Ovary (tissue), 7 donors: ENCODE measurements at regions not wholly inside any gene's neighbourhood (a gene's known extent, or its start where the extent isn't known, plus 50 kb on each side); places are given as distances from the start of the nearest gene placed in this dataset.
A peak's percentile ranks its signal among the peaks of the same experiment; 100 is the strongest.

ENCODE experiments used
- DNase-seq, 5 donors: peaks; one replicate each; pipeline ENCODE4 v3.0.0-alpha.2; 2019 to 2020
- H3K27ac ChIP-seq, 2 donors: fragments of 200-600 bp; one replicate each; pipeline versions ENCODE4 v1.5.1 to v1.8.0; 2019 to 2022
- H3K27me3 ChIP-seq: fragments of 200-600 bp; one replicate; pipeline ENCODE4 v1.8.0; 2022
- H3K36me3 ChIP-seq: fragments of 200-600 bp; sonication (generic); one replicate; pipeline ENCODE4 v1.5.1; 2019
- H3K4me1 ChIP-seq: one replicate; pipeline ENCODE4 v1.8.1; 2013; ENCODE audit warnings: mild to moderate bottlenecking, moderate library complexity; ENCODE audit not compliant: insufficient read depth
- H3K4me3 ChIP-seq: fragments of 200-600 bp; sonication (generic); one replicate; pipeline ENCODE4 v1.5.1; 2017
- H3K9me3 ChIP-seq, 2 donors: fragments of 200-600 bp in 1 of 2; sonication (generic) in 1 of 2; one replicate each; pipeline versions ENCODE4 v1.5.1 to v1.8.1; 2013 to 2019; ENCODE audit warnings: mild to moderate bottlenecking in 1 of 2, moderate library complexity in 1 of 2
- EP300 ChIP-seq: sonication (generic); formaldehyde crosslinking; IDR thresholded peaks from one replicate; pipeline ENCODE4 v1.6.1; 2017; ENCODE audit warnings: antibody characterized with exemption
- POLR2A ChIP-seq: fragments of 450-650 bp; IDR thresholded peaks from one replicate; pipeline ENCODE4 v1.6.1; 2017; ENCODE audit warnings: antibody characterized with exemption, mild to moderate bottlenecking, moderate library complexity
- WGBS, 3 donors: extraction: QIAGEN DNeasy Blood & Tissue Kit in 1 of 3; methylation state at CpG; one replicate each; pipeline versions ENCODE4 v1.1.5 to v1.1.7; 2013 to 2017; 5-methylcytosine and 5-hydroxymethylcytosine counted together
- intact Hi-C, 4 donors: fragments of 100-400 bp; cut with DNase I; formaldehyde crosslinking; loops; one replicate each; pipeline versions ENCODE4 v1.11.0 to v1.15.1; 2022 to 2023
- TF ChIP-seq, protein P1 (sequence below), 3 donors: fragments of 450-650 bp in 2 of 3; fragments of 200-600 bp in 1 of 3; IDR thresholded peaks; one replicate each; pipeline versions ENCODE4 v1.5.1 to v1.8.0; 2016 to 2022; ENCODE audit warnings: antibody characterized with exemption in 3 of 3, mild to moderate bottlenecking in 1 of 3
- donor health status: DM: no; HTN: no; CAD: no; lungs with moderate emphysema.
- donor health status: DM: no; HTN: no; CAD: no.
- donor health status: Bipolar disorder and iron deficiency.
- donor health status: DM: no; HTN: no; CAD: no.
- donor health status: DM: yes; HTN: yes; CAD: no.

DNA sequence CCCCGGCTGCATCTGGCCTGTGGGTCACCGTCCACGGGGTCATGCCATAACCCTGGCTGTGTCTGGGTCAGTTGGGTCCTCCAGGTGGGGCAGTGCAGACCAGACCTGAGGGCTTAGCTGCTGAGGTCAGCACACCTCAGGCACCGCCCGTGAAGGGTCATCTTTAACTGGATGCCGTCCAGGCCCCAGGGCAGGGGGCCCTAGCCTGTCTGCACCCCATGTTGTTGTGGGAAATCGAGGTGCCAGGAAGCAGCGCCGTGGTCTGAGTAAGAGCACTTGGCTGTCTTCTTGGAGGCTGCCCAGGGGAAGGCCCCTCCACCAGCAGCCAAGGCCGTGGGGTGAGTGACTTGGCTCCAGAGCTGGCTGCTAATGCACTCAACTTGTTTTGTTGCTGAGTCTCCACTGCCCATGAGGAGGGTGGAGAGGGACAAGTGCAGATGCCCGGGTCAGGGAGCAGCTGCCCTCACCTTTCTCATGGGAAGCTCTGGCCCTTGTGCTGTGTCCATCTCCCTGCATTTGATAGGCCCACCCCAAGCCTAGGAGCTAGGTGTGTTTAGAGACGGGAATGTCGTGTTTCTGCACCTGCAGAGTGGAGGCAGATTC is 317.2 kb downstream of the TMEM121 start:
- intact Hi-C loops = no loop called here
- no peaks in the 10 kb centered on the region for H3K4me1 ChIP-seq
- H3K27me3 ChIP-seq = no peaks in the 10 kb centered on the region
- H3K36me3 ChIP-seq = no peaks in the 10 kb centered on the region
- 56 to 70% (median 66%) methylated on average over 13 of the region's 13 CpGs for WGBS, 3 donors
- TF ChIP-seq, protein P1, sequence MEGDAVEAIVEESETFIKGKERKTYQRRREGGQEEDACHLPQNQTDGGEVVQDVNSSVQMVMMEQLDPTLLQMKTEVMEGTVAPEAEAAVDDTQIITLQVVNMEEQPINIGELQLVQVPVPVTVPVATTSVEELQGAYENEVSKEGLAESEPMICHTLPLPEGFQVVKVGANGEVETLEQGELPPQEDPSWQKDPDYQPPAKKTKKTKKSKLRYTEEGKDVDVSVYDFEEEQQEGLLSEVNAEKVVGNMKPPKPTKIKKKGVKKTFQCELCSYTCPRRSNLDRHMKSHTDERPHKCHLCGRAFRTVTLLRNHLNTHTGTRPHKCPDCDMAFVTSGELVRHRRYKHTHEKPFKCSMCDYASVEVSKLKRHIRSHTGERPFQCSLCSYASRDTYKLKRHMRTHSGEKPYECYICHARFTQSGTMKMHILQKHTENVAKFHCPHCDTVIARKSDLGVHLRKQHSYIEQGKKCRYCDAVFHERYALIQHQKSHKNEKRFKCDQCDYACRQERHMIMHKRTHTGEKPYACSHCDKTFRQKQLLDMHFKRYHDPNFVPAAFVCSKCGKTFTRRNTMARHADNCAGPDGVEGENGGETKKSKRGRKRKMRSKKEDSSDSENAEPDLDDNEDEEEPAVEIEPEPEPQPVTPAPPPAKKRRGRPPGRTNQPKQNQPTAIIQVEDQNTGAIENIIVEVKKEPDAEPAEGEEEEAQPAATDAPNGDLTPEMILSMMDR (IDR thresholded peaks at IDR 0.05) = no peak
- TF ChIP-seq EP300 (no peak), POLR2A (no peak)
- no peak overlapping the region for H3K4me3 ChIP-seq
- DNase-seq = peak in 2 of 5 donors; percentile 6 to 18
- H3K27ac ChIP-seq = no peak overlapping the region
- H3K9me3 ChIP-seq = no peaks in the 10 kb centered on the region

DNA sequence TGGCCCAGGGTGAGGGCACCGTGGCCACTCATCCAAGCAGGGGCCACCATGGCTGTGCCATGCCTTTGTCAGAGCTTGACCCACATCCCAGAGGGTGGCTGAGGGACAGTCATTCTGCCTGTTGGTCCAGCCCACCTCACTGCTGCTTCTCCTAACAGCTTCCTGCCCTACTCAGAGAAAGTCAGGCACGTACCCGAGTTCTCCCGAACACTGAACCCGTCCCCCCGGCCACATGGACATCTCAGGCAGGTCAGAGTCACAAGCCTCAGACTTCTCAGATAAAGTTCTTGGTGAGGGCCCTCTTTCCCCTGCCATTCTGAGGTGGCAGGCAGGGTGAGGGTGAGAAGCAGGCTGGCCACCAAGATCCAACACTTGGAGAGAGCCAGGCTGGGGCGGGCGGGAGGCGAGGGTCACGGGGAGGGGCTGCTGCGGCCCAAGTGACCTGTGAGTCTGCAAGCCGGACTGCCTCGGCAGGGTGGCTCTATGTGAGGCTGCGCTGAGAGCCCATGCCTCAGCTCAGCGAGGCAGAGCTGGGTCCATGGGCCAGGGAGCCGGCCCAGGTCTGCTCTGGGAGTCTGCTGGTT is 317.8 kb downstream of the TMEM121 start:
- WGBS, 3 donors = 86 to 94% (median 87%) methylated on average over 16 of the region's 16 CpGs
- H3K4me1 ChIP-seq = no peaks in the 10 kb centered on the region
- peak in 2 of 5 donors; percentile 4 to 11 for DNase-seq
- H3K36me3 ChIP-seq = no peaks in the 10 kb centered on the region
- no peak overlapping the region for H3K27ac ChIP-seq
- H3K9me3 ChIP-seq = no peaks in the 10 kb centered on the region
- intact Hi-C loops = no loop called here
- H3K4me3 ChIP-seq = no peak overlapping the region
- H3K27me3 ChIP-seq = no peaks in the 10 kb centered on the region
- TF ChIP-seq, protein P1 (IDR thresholded peaks at IDR 0.05) = no peak
- TF ChIP-seq EP300 (no peak), POLR2A (no peak)

DNA sequence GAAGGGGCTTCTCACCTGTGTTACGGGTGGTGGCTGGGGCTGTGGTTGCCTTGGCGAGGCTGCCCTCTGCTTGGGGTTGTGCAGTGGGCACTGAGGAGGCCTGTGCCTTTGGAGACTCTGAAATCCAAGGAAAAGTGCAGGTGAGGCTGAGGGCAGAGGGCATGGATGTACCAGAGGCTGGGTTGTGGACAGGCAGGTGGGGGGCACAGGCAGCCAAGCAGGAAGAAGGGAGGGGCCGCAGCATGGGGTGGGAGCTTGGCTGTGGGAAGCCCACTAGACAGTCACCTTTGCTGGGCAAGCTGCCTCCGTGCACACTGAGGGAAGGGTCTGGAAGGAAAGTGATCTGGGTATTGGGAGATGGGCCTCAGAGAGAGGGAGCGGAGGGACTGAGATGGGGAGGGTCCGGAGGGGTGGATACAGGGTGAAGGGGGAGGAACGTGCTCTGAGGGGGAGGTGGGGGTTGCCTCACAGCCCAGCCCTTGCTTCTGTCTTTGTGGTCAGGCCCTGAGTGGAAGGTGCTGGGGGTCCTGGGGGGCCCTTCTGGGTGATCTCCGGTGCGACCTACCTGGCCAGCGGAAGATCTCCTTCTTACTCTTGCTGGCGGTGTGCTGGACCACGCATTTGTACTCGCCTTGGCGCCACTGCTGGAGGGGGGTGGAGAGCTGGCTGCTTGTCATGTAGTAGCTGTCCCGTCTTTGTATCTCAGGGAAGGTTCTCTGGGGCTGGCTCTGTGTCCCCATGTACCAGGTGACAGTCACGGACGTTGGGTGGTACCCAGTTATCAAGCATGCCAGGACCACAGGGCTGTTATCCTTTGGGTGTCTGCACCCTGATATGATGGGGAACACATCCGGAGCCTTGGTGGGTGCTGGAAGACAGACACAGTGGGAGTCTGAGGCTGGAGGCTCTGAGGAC is 318.7 kb downstream of the TMEM121 start:
- WGBS, 3 donors = 82 to 86% (median 82%) methylated on average over 18 of the region's 18 CpGs
- Histone ChIP-seq H3K9me3 (no peaks in the 10 kb centered on the region), H3K27me3 (no peaks in the 10 kb centered on the region)

DNA sequence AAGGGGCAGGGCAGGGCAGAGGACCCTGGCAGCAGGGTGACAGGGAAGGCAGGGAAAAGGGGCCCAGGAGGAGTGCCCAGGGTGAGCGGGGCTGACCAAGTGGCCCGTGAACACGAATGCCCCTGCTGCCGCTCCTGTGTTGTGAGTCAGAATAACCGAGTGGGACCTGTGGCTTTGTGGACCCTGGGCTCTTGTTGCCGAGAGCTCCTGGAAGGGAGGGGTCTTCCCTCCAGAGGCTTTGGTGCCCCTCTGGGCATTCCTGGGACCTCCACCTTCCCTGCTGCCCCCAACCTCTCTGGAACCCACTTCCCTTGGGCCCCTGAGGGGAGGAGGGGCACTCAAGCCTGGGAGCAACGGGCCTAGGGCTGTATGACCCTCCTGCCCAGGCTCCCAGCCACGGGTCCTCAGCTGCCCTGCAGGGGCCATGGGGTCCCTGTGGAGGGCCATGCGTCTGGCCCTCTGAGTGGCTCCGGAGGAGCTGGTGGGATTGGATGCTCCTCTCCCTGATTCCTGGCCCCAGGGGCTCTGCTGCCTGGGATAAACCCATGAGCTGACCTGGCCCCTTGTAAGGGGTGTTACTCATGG is 319.4 kb downstream of the TMEM121 start:
- Histone ChIP-seq H3K4me3 (no peak overlapping the region), H3K9me3 (no peaks in the 10 kb centered on the region), H3K27ac (no peak overlapping the region), H3K27me3 (no peaks in the 10 kb centered on the region), H3K4me1 (no peaks in the 10 kb centered on the region), H3K36me3 (no peaks in the 10 kb centered on the region)
- peak in 1 of 5 donors; percentile 9 for DNase-seq
- TF ChIP-seq, protein P1 (IDR thresholded peaks at IDR 0.05) = no peak
- TF ChIP-seq EP300 (no peak), POLR2A (no peak)
- intact Hi-C loops = no loop called here
- WGBS, 3 donors = 74 to 86% (median 84%) methylated on average over 8 to 10 of the region's 10 CpGs

More for the DNA sequence above, 318.7 kb downstream of the TMEM121 start:
- DNase-seq = peak in 2 of 5 donors; percentile 9 to 13
- Histone ChIP-seq H3K27ac (no peak overlapping the region), H3K4me1 (no peaks in the 10 kb centered on the region), H3K36me3 (no peaks in the 10 kb centered on the region), H3K4me3 (no peak overlapping the region)
- intact Hi-C loops = no loop called here
- TF ChIP-seq POLR2A (no peak), EP300 (no peak)
- TF ChIP-seq, protein P1 (IDR thresholded peaks at IDR 0.05) = no peak
